ENCODE measurements at regions not wholly inside any gene's neighbourhood (a gene's known extent, or its start where the extent isn't known, plus 50 kb on each side); places are given as distances from the start of the nearest gene placed in this dataset.
"Not testable (repeated sequence)": the region's sequence is repeated elsewhere in the genome, so short reads cannot be mapped to it uniquely, and the experiment has no call there.

GRCh38 chr15:58298879-58299850 is 132.6 kb upstream of the LIPC start:
- DNase-seq: no peak

GRCh38 chr15:58302832-58303231 is 129.0 kb upstream of the LIPC start:
- no peak for DNase-seq

DNA sequence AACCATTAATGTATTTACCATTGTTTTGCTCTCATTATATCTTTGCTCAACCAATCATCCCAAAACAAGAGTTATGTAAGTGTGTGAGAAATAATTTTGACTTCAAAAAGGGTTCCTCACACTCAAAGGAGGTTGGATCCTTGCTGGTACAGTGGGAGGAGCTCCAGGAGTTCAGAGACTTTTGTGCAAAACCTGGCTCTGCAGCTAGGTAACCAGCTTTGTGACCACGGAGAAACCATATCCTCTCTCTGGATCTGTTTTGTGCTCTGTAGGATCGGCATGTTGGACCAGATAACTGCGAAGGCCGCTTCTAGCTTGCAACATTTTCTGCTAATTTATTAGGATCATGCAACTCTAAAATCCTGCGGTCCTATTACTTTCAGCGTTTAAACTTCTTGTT is 128.6 kb upstream of the LIPC start:
- DNase-seq: no peak

- no peak for DNase-seq
Measured at GRCh38 chr15:58306591-58307312, 125.0 kb upstream of the LIPC start.

DNA sequence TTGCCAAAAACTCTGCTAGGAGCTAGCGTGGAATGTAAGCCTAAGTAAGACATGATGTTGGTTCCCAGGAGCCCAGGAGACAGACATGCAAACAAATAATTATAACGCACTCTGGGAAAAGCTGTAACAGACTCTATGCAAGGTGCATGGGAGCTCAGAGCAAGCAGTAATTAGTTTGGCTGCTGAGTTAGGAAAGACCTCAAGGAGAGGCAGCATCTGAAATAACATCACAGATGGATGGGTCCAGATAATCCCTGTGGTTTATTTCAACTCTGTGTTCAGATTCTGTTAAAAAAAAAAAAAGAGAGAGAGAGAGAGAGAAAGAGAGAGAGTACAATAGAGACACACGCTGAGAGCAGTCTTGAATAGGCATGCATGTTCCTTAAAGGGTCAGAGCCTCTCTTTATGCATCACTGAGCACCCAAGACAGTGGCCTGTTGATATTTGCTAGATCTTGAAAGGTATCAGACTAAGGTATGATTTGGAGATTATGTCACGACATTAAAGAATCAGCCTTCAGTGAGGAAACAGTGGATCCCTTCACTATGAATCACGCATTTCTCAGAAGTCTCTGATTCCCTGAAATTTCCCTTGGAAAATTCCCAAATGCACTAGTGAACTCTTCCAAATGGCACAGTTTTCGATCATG is 124.4 kb upstream of the LIPC start:
- no peak for DNase-seq

DNA sequence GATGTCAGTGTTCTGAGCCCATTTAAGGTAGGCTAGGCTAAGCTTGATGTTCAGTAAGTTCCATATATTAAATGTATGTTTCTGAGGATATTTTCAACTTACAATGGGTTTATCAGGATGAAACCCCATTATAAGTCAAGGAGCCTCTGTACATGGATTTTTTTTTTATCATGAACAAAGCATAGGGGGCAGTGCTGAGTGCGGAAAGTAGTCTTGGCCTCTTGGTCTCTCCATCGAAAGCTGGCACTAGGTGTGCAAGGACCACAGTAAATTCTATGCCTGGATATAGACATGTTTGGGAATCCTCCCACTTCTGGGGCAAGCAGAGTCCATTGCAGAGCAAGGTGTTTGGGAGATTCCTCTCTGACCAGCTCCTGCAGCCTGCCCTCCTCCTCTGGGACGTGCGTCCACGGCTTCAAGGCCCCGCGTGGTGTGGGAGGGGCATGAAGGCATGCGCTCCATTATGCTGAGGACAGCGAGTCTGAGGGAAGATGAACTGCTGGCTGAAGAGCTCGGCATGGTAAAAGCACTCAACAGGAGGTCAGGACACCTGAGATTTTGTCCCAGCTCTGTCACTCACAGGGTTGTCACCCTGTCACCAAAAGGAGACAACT is 122.9 kb upstream of the LIPC start:
- no peak for DNase-seq

- no peak for DNase-seq
Measured at GRCh38 chr15:58309963-58310928, 121.5 kb upstream of the LIPC start.

GRCh38 chr15:58311556-58311955 is 120.2 kb upstream of the LIPC start:
- no peak for DNase-seq

- DNase-seq: no peak
Measured at GRCh38 chr15:58312031-58312430, 119.8 kb upstream of the LIPC start.

DNA sequence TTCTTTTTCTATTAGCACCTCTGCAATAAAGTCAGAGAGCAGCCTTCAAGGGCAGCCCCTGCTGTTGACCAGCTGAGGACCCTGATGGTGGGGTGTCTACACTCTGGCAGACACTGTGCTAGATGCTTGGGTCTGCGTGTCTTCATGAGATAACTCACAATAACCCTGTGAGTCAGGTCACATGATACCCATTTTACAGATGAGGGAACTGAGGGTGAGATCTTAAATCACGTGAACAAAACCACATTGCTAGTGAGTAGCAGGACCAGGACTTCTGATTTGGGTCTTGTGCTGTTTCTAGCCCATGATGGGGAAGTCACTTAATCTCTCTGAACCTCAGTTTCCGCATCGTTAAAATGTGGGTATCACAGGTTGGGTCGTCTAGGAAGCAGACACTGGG is 118.5 kb upstream of the LIPC start:
- no peak for DNase-seq

DNA sequence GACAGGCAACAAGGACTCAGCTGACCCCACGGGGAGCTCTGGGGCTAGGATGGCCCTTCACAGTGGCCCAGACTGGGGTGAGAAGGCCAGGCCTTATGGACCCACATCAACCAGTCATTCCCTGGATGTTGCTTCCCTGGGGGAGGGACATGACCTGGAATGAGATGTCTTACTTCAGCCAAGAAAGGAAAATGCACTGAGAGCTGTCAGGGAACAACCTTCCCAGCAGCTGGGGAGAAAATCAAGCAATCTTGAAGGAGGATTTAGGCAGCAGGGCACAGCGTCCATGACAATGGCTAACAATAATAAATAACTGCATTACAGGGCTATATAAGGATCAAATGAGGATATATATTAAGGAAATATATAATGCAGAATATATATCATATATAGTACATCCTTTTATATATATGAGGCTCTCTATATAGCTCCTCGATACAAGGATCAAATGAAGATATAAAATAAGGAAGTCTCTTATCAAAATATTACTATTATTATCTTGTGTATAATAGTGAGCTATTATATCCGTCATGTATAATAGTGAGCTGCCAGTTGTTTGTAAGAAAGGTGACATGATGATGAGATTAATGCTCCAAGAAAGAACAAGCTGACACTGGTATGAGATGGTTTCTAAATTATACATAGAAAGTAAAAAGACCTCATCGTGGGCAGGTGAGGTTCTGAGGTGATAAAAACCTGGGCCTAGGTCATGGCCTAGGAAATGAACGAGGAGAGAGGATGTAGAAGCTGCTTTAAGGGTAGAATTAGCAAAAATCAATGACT is 117.8 kb upstream of the LIPC start:
- DNase-seq: no peak

DNA sequence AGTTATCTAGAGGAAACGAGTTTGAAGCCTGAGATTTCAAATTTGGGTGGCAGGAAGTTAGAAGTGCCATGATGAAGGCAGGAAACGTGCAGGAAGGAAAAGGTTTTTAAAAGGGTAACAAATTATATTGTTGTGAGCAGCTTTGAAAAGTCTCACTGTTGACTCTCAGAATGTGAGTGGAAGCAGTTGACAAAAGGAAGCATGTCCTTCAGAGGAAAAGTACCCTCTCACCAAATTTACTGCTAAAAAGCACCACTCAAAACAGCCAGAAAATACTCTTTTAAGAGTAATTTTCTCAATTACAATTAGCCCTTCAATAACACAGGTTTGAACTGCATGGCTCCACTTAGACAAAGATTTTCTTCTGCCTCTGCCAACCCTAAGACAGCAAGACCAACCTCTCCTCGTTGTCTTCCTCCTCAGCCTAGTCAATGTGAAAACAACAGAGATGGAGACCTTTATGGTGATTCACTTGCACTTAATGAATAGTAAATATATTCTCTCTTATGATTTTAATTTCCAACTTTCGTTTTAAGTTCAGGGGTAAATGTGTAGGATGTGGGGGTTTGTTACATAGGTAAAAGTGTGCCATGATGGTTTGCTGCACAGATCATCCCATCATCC is 117.1 kb upstream of the LIPC start:
- no peak for DNase-seq

DNA sequence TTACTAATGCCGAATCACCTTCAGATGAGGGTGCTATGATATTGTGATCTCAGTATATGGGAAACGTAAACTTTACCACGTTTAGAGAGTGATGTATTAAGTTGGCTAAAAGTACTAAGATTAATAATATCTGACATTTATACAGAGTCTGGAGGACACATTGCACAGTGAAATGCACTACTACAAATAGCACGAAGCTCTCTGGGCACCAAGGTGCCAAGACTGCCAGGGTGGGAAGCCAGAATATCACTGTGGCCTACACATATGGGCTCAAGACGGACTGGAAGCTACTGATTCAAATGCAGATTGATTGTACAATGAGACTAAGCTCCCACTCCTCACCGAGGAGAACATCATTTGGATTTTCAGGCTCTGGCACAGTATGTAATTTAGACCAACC is 113.3 kb upstream of the LIPC start:
- DNase-seq: no peak

GRCh38 chr15:58321034-58321433 is 110.8 kb upstream of the LIPC start:
- DNase-seq: no peak

GRCh38 chr15:58322253-58322652 is 109.5 kb upstream of the LIPC start:
- no peak for DNase-seq

- DNase-seq: not testable (repeated sequence)
Measured at GRCh38 chr15:58323321-58323720, 108.5 kb upstream of the LIPC start.

GRCh38 chr15:58324533-58324932 is 107.3 kb upstream of the LIPC start:
- DNase-seq: no peak

- no peak for DNase-seq
Measured at GRCh38 chr15:58327958-58328357, 103.8 kb upstream of the LIPC start.

DNA sequence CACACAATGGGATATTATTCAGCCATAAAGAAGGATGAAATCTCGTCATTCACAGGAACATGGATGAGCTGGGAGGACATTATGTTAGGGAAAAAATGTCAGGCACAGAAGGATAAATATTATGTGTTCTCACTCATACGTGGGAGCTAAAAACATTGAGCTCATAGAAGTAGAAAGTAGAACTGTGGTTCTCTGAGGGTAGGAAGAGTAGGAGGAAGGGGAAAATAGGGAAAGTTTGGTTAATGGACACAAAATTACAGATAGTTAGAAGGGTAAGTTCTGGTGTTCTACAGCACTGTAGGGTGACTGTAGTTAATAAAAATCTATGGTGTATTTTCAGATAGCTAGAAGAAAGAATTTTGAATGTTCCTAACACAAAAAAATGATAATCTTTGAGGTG is 102.6 kb upstream of the LIPC start:
- no peak for DNase-seq
